HCT116 (cell line): ENCODE measurements at regions not wholly inside any gene's neighbourhood (a gene's known extent, or its start where the extent isn't known, plus 50 kb on each side); places are given as distances from the start of the nearest gene placed in this dataset.

Experiments
- ATAC-seq: fragments of 200-7000 bp; cut with Tn5 transposase; 2 replicates; pipeline ENCODE4 v1.9.1; 2020; ENCODE audit warnings: mild to moderate bottlenecking, moderate library complexity
- BruUV-seq: library from RNA; stranded (reverse); fragments of 400-500 nt; replicated peaks from 2 replicates; lab custom pipeline; 2021; lab: Mats Ljungman, UMichigan
- CTCF ChIA-PET: fragments of 300-600 bp; sonication (Branson Sonifier 250); formaldehyde crosslinking; loops from one replicate; lab custom pipeline; 2021; ENCODE audit warnings: antibody characterized with exemption; lab: Charles Lee
- POLR2A ChIA-PET: fragments of 300-600, 350-600 bp; sonication (Branson Sonifier 250); formaldehyde crosslinking; loops from one replicate; lab custom pipeline; 2021; ENCODE audit warnings: antibody characterized with exemption; lab: Charles Lee
- RAD21 ChIA-PET, 2 experiments: fragments of 300-600 bp; sonication (Branson Sonifier 250); formaldehyde crosslinking; loops; one replicate each; lab custom pipeline; 2023; ENCODE audit warnings: low total read pairs in 2 of 2; ENCODE audit not compliant: uncharacterized antibody in 2 of 2, unreplicated experiment in 2 of 2, low non-redundant PET in 1 of 2; lab: Charles Lee
- DNase-seq: peaks from one replicate; pipeline ENCODE4 v3.0.0-alpha.2; 2010; ENCODE audit warnings: low read depth, low spot score
- H2AFZ ChIP-seq: fragments of 200-600 bp; shearing (Covaris generic), sonication (generic); 2 replicates; pipeline ENCODE4 v1.6.1; 2017; ENCODE audit warnings: low read depth, mixed run types, mixed read lengths, antibody characterized with exemption, low read length; ENCODE audit not compliant: poor library complexity, severe bottlenecking
- H3K27ac ChIP-seq: 2 replicates; pipeline ENCODE4 v1.5.1; 2012; ENCODE audit warnings: low read depth, low read length
- H3K27me3 ChIP-seq: fragments of 200-600 bp; sonication (generic); 2 replicates; pipeline ENCODE4 v1.6.1; 2016; ENCODE audit warnings: mixed run types, low read length, mixed read lengths; ENCODE audit not compliant: insufficient read depth
- H3K36me3 ChIP-seq, 2 experiments: fragments of 200-500 bp in 1 of 2; fragments of 200-600 bp in 1 of 2; sonication (Bioruptor generic) in 1 of 2; sonication (generic) in 1 of 2; 2 replicates each; pipeline versions ENCODE4 v1.5.1 to v1.6.1; 2014 to 2016; ENCODE audit warnings: low read length in 2 of 2, inconsistent platforms in 1 of 2, mixed read lengths in 1 of 2, mixed run types in 1 of 2; ENCODE audit not compliant: insufficient read depth in 2 of 2, control insufficient read depth in 1 of 2
- H3K4me1 ChIP-seq, 2 experiments: fragments of 200-600 bp in 1 of 2; sonication (generic) in 1 of 2; 2 replicates each; pipeline versions ENCODE4 v1.5.1 to v1.6.1; 2012 to 2017; ENCODE audit warnings: low read length in 2 of 2, inconsistent platforms in 1 of 2, mild to moderate bottlenecking in 1 of 2, mixed read lengths in 1 of 2, mixed run types in 1 of 2, moderate library complexity in 1 of 2; ENCODE audit not compliant: insufficient read depth in 2 of 2, control insufficient read depth in 1 of 2
- H3K4me2 ChIP-seq: fragments of 200-600 bp; sonication (generic); 2 replicates; pipeline ENCODE4 v1.6.1; 2017; ENCODE audit warnings: mixed run types, low read length, mixed read lengths
- H3K4me3 ChIP-seq, 2 experiments: fragments of 200-600 bp in 1 of 2; sonication (generic) in 1 of 2; replicated peaks in 1 of 2; 2 replicates each; pipeline ENCODE4 v1.5.1; 2011 to 2016; ENCODE audit warnings: low read length in 2 of 2, control low read depth in 1 of 2, low read depth in 1 of 2, mild to moderate bottlenecking in 1 of 2, mixed read lengths in 1 of 2, mixed run types in 1 of 2
- H3K79me2 ChIP-seq: fragments of 200-600 bp; sonication (generic); 2 replicates; pipeline ENCODE4 v1.6.1; 2017; ENCODE audit warnings: mild to moderate bottlenecking, mixed run types, low read length, moderate library complexity, mixed read lengths; ENCODE audit not compliant: insufficient read depth
- H3K9ac ChIP-seq: fragments of 200-600 bp; sonication (generic); 2 replicates; pipeline ENCODE4 v1.6.1; 2016; ENCODE audit warnings: low read length, mixed read lengths
- H3K9me2 ChIP-seq: fragments of 200-600 bp; sonication (generic), shearing (Covaris generic); 2 replicates; pipeline ENCODE4 v1.6.1; 2017; ENCODE audit warnings: mixed run types, mild to moderate bottlenecking, moderate library complexity; ENCODE audit not compliant: insufficient read depth
- H3K9me3 ChIP-seq, 2 experiments: fragments of 200-500 bp in 1 of 2; fragments of 200-600 bp in 1 of 2; sonication (Bioruptor generic) in 1 of 2; sonication (generic) in 1 of 2; 2 replicates each; pipeline ENCODE4 v1.6.1; 2014 to 2017; ENCODE audit warnings: low read length in 2 of 2, mixed read lengths in 2 of 2, inconsistent platforms in 1 of 2, low read depth in 1 of 2, mild to moderate bottlenecking in 1 of 2, mixed run types in 1 of 2, moderate library complexity in 1 of 2; ENCODE audit not compliant: control insufficient read depth in 1 of 2, insufficient read depth in 1 of 2
- H4K20me1 ChIP-seq: fragments of 200-600 bp; sonication (generic), shearing (Covaris generic); 2 replicates; pipeline ENCODE4 v1.6.1; 2017; ENCODE audit warnings: mixed run types, mild to moderate bottlenecking, moderate library complexity; ENCODE audit not compliant: insufficient read depth
- CBX3 ChIP-seq: IDR thresholded peaks from 2 replicates; pipeline ENCODE4 v1.6.1; 2012; ENCODE audit warnings: low read depth
- CEBPB ChIP-seq: IDR thresholded peaks from 2 replicates; pipeline ENCODE4 v1.6.1; 2012; ENCODE audit warnings: low read depth
- ELF1 ChIP-seq: IDR thresholded peaks from 2 replicates; pipeline ENCODE4 v1.6.1; 2012; ENCODE audit warnings: low read depth, borderline replicate concordance
- FOSL1 ChIP-seq: IDR thresholded peaks from 2 replicates; pipeline ENCODE4 v1.6.1; 2012; ENCODE audit warnings: low read depth
- JUND ChIP-seq: IDR thresholded peaks from 2 replicates; pipeline ENCODE4 v1.6.1; 2012
- POLR2A ChIP-seq: IDR thresholded peaks from 2 replicates; pipeline ENCODE4 v1.7.0; 2011; ENCODE audit warnings: borderline replicate concordance; ENCODE audit not compliant: insufficient read depth, insufficient read length; ENCODE audit errors: extremely low read depth
- RAD21 ChIP-seq: IDR thresholded peaks from 2 replicates; pipeline ENCODE4 v1.6.1; 2012; ENCODE audit warnings: low read depth, mild to moderate bottlenecking
- SP1 ChIP-seq: IDR thresholded peaks from 2 replicates; pipeline ENCODE4 v1.6.1; 2012; ENCODE audit warnings: low read depth
- SRF ChIP-seq: IDR thresholded peaks from 2 replicates; pipeline ENCODE4 v1.6.1; 2012; ENCODE audit warnings: low read depth
- ZFX ChIP-seq: fragments of 450-650 bp; IDR thresholded peaks from 2 replicates; pipeline ENCODE4 v1.6.1; 2017
- intact Hi-C: fragments of 100-400 bp; cut with micrococcal nuclease; formaldehyde crosslinking; loops from 2 replicates; pipeline ENCODE4 v1.10.0; 2022
- TF ChIP-seq, protein P1 (sequence below): IDR thresholded peaks from 2 replicates; pipeline ENCODE4 v1.6.1; 2012
- TF ChIP-seq, protein P2 (sequence below): IDR thresholded peaks from 2 replicates; pipeline ENCODE4 v1.6.1; 2012
- TF ChIP-seq, protein P3 (sequence below), 3 experiments: fragments of 200-600 bp in 1 of 3; sonication (generic) in 1 of 3; IDR thresholded peaks in 2 of 3; conservative IDR thresholded peaks in 1 of 3; 2 replicates each; pipeline ENCODE4 v1.5.1; 2012 to 2017; ENCODE audit warnings: low read depth in 2 of 3, low read length in 2 of 3, antibody characterized with exemption in 1 of 3, borderline replicate concordance in 1 of 3, control low read depth in 1 of 3, mild to moderate bottlenecking in 1 of 3, mixed read lengths in 1 of 3, mixed run types in 1 of 3, moderate library complexity in 1 of 3; ENCODE audit not compliant: insufficient read depth in 1 of 3
- TF ChIP-seq, protein P4 (sequence below): IDR thresholded peaks from 2 replicates; pipeline ENCODE4 v1.6.1; 2012; ENCODE audit warnings: low read depth
- TF ChIP-seq, protein P5 (sequence below): IDR thresholded peaks from 2 replicates; pipeline ENCODE4 v1.6.1; 2011; ENCODE audit warnings: mild to moderate bottlenecking, low read length, moderate library complexity; ENCODE audit not compliant: insufficient replicate concordance; ENCODE audit errors: extremely low read depth

DNA sequence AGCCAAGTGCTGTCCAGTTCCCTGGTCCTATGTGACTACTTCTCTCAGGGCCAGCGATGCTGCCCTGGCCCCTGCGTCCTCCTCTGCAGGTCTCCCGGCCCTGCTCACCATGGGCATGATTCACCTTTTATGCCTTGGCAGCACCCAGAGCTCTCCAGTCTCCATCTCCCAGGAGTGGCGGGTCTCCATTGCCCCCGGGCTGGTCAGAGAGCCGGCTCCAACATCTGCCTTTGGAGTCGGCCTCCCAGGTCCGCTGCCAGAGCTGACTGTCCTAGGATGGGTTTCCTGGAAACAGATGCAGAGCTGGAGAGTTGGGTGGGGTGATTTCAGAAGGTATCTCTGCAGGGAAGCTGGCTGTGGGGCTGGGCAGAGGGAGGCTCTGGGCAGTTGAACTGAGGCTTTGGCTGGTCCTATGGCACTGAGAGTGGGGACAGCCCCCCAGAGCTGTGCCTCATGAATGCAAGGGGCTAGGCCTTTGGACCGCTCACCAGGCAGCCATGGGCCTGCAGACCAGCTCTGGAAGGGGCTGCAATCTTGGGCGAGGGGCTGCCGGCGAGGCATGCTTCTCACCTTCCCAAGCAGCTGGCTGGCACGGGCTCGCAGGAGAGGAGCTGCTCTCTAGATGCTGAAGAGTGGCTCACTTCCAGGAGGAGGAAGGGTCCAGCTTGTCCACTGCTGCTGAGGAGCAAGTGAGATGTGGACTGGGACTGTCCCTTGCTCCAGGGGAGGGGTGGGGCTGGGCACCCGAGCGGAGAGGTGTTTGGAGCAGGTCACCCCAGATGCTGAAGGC lies 59.8 kb upstream of the HS6ST1 start:
- no TSS peak for BruUV-seq
- peaks cover 4 to 6% of the 10 kb centered on the region in 2 experiments; a peak in 2 of 4 replicates for H3K4me1 ChIP-seq

More for the DNA sequence above, 59.8 kb upstream of the HS6ST1 start:
- Histone ChIP-seq H4K20me1 (no peaks in the 10 kb centered on the region), H3K9me3 (no peaks in the 10 kb centered on the region), H3K9me2 (no peaks in the 10 kb centered on the region), H3K9ac (no peak overlapping the region), H3K79me2 (no peaks in the 10 kb centered on the region), H3K4me2 (no peak overlapping the region), H3K27me3 (no peaks in the 10 kb centered on the region), H3K27ac (no peak overlapping the region), H3K4me3 (no peak overlapping the region), H3K36me3 (no peaks in the 10 kb centered on the region), H2AFZ (no peak overlapping the region)
- ChIA-PET POLR2A (no interaction called here), RAD21 (no interaction called here), CTCF (interaction anchor here (1.3 kb wide), 1 partner anchor 9 kb away, joined by 3 read pairs; no protein-coding TSS in a partner anchor)
- DNase-seq: no peak
- intact Hi-C loops: no loop called here
- ATAC-seq: no peak
- TF ChIP-seq ZFX (no peak), SP1 (no peak), SRF (no peak), RAD21 (no peak), JUND (no peak), ELF1 (no peak), FOSL1 (no peak), CEBPB (no peak), CBX3 (no peak), POLR2A (no peak)
- TF ChIP-seq, protein P1, sequence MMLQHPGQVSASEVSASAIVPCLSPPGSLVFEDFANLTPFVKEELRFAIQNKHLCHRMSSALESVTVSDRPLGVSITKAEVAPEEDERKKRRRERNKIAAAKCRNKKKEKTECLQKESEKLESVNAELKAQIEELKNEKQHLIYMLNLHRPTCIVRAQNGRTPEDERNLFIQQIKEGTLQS: no peak
- TF ChIP-seq, protein P2, sequence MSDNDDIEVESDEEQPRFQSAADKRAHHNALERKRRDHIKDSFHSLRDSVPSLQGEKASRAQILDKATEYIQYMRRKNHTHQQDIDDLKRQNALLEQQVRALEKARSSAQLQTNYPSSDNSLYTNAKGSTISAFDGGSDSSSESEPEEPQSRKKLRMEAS: no peak
- TF ChIP-seq, protein P3, sequence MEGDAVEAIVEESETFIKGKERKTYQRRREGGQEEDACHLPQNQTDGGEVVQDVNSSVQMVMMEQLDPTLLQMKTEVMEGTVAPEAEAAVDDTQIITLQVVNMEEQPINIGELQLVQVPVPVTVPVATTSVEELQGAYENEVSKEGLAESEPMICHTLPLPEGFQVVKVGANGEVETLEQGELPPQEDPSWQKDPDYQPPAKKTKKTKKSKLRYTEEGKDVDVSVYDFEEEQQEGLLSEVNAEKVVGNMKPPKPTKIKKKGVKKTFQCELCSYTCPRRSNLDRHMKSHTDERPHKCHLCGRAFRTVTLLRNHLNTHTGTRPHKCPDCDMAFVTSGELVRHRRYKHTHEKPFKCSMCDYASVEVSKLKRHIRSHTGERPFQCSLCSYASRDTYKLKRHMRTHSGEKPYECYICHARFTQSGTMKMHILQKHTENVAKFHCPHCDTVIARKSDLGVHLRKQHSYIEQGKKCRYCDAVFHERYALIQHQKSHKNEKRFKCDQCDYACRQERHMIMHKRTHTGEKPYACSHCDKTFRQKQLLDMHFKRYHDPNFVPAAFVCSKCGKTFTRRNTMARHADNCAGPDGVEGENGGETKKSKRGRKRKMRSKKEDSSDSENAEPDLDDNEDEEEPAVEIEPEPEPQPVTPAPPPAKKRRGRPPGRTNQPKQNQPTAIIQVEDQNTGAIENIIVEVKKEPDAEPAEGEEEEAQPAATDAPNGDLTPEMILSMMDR (IDR thresholded peaks at IDR 0.05 in 2 of 3, conservative IDR thresholded peaks at IDR 0.05 in 1 of 3; ENCODE audit: borderline replicate concordance in 1 of 3, insufficient read depth in 1 of 3, low read depth in 2 of 3, low read length in 2 of 3): no peak
- TF ChIP-seq, protein P4, sequence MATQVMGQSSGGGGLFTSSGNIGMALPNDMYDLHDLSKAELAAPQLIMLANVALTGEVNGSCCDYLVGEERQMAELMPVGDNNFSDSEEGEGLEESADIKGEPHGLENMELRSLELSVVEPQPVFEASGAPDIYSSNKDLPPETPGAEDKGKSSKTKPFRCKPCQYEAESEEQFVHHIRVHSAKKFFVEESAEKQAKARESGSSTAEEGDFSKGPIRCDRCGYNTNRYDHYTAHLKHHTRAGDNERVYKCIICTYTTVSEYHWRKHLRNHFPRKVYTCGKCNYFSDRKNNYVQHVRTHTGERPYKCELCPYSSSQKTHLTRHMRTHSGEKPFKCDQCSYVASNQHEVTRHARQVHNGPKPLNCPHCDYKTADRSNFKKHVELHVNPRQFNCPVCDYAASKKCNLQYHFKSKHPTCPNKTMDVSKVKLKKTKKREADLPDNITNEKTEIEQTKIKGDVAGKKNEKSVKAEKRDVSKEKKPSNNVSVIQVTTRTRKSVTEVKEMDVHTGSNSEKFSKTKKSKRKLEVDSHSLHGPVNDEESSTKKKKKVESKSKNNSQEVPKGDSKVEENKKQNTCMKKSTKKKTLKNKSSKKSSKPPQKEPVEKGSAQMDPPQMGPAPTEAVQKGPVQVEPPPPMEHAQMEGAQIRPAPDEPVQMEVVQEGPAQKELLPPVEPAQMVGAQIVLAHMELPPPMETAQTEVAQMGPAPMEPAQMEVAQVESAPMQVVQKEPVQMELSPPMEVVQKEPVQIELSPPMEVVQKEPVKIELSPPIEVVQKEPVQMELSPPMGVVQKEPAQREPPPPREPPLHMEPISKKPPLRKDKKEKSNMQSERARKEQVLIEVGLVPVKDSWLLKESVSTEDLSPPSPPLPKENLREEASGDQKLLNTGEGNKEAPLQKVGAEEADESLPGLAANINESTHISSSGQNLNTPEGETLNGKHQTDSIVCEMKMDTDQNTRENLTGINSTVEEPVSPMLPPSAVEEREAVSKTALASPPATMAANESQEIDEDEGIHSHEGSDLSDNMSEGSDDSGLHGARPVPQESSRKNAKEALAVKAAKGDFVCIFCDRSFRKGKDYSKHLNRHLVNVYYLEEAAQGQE: no peak
- TF ChIP-seq, protein P5, sequence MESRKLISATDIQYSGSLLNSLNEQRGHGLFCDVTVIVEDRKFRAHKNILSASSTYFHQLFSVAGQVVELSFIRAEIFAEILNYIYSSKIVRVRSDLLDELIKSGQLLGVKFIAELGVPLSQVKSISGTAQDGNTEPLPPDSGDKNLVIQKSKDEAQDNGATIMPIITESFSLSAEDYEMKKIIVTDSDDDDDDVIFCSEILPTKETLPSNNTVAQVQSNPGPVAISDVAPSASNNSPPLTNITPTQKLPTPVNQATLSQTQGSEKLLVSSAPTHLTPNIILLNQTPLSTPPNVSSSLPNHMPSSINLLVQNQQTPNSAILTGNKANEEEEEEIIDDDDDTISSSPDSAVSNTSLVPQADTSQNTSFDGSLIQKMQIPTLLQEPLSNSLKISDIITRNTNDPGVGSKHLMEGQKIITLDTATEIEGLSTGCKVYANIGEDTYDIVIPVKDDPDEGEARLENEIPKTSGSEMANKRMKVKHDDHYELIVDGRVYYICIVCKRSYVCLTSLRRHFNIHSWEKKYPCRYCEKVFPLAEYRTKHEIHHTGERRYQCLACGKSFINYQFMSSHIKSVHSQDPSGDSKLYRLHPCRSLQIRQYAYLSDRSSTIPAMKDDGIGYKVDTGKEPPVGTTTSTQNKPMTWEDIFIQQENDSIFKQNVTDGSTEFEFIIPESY: no peak
